Endothelial cell of hepatic sinusoid (primary cell): ENCODE measurements at regions not wholly inside any gene's neighbourhood (a gene's known extent, or its start where the extent isn't known, plus 50 kb on each side); places are given as distances from the start of the nearest gene placed in this dataset.

Source experiments
- in situ Hi-C: cut with HindIII; loops from 2 replicates; pipeline ENCODE4 v1.10.0; 2017; ENCODE audit warnings: low sequenced_read_pairs

DNA sequence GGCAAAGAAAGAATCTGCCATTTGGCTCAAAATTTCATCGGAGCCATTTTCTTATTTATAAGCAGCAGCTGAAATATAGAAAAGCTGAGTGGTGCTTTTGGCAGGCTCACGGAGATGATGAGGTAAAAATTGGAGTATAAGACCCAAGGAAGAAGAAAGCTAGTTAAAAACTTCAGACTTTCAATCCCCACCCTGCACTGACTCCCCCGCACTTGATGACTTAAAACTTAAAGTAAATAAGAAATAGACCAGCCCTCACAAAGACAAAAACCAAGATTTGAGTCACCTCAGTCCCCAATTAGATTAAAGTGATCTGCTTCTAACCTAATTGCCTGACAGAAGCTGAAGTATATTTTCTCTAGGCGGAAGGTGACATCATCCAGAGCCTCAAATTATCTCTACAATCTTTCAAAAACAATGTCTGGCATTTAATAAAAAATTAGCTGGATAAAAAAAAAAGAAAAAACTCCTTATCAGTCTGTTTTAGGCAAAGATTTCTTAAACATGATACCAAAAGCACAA, 124.0 kb upstream of the PJA2 start:
- in situ Hi-C loops: no loop called here

DNA sequence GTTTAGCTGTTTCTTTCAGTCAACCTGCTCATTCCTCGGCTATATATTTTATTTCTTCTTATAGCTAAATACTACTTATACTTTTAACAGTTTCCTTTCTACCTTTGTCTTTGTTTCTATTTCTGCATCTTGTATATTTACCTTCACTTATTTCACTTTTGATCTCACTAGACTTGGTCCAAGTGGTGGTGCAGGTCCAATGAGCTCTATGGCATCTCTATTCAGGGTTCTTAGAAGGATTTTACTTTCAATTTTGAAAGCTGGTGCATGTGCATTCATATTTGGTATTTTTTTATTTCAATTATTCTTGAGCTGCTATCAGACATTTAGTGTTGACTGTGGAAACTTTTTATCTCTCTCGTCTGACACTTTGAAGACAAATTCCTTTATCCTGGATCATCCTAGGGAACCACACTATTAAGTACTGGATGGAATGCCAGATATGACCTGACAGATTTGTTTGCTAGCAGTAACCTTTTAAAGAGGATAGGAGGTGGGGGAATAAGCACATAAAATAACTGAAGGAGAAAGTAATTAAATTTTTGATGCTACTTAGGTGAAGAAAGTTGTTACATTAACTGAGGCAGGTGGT, 123.1 kb upstream of the PJA2 start:
- in situ Hi-C loops: no loop called here

- in situ Hi-C loops: no loop called here
Measured at GRCh38 chr5:109531262-109531661, 121.5 kb upstream of the PJA2 start.

GRCh38 chr5:109529987-109530386, 120.2 kb upstream of the PJA2 start:
- in situ Hi-C loops: no loop called here

DNA sequence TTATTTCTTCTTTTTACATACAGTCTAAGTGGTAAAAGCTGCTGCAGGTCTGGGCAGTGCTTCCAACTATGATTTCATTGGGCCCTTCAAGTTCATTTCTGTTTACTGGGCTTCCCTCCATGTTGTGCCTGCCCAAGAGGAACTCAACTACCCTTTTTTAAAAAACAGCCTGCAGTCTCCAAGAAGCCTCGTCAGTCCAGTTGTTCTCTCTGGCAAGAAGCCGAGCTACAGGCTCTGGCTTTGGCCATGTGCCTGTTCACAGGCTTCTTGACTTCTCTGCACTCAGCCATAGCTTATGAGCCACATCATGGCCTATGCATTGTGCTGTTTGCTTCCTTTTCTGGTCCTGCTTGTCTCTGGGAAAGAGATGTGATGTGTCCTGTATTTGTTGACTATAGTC, 119.7 kb upstream of the PJA2 start:
- in situ Hi-C loops: no loop called here

GRCh38 chr5:109524555-109524954, 114.8 kb upstream of the PJA2 start:
- in situ Hi-C loops: no loop called here

- in situ Hi-C loops: no loop called here
Measured at GRCh38 chr5:109524026-109524425, 114.3 kb upstream of the PJA2 start.

GRCh38 chr5:109522404-109522803, 112.6 kb upstream of the PJA2 start:
- in situ Hi-C loops: no loop called here

- in situ Hi-C loops: no loop called here
Measured at GRCh38 chr5:109519416-109519815, 109.6 kb upstream of the PJA2 start.

- in situ Hi-C loops: no loop called here
Measured at GRCh38 chr5:109516390-109516789, 106.6 kb upstream of the PJA2 start.

DNA sequence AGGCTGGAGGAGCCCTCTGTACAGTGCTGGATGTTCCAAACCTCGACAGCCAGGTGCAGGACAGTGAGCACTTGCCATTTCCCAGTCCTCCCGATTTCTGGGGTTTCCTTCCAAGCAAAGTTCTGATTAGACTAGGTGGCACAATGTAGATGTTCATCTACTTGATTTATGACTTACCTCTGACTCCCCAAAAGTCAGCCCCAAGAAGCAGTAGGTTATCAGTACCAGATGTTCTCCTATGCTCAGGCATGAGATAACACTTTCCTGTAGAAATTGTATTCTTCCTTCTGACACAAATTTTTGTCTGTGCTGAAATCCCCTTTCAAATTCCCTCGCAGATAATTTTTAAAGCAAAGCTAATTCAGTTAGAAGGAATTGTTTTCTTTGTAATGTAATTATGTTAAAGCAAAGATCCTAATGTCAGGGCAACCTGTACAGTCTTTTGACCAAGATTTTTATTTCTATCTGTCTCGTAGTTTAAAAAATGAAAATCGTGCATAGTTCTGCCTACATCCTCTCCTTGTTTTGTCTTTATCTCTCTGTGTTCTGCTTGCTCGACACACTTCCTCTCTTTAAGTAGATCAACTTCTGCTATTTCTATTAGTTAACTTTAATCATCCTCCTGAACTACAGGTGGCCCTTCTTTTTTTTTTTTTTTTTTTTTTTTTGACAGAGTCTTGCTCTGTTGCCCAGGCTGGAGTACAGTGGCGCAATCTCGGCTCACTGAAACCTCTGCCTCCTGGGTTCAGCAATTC, 102.4 kb upstream of the PJA2 start:
- in situ Hi-C loops: no loop called here

DNA sequence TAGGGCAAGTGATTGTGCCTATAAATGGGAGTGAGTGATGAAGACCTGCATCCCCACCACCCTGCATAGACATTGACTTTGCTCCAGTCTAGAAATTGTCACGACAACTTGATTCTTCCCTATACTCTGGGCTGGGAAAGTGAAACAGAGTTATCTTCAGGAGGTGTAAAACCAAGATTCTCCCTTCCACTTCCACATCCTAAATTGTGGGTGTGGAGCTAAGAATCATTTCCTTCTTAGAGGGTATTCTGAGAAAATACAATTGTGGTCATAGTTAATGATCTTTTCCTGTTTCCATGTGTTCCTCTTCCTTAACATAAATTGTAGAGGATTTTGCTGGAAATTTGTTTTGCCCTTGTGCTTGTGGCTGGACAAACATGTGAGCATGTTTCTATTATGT, 96.8 kb upstream of the PJA2 start:
- in situ Hi-C loops: no loop called here

GRCh38 chr5:109496112-109496511, 86.3 kb upstream of the PJA2 start:
- in situ Hi-C loops: no loop called here

GRCh38 chr5:109487753-109488420, 78.1 kb upstream of the PJA2 start:
- in situ Hi-C loops: no loop called here

DNA sequence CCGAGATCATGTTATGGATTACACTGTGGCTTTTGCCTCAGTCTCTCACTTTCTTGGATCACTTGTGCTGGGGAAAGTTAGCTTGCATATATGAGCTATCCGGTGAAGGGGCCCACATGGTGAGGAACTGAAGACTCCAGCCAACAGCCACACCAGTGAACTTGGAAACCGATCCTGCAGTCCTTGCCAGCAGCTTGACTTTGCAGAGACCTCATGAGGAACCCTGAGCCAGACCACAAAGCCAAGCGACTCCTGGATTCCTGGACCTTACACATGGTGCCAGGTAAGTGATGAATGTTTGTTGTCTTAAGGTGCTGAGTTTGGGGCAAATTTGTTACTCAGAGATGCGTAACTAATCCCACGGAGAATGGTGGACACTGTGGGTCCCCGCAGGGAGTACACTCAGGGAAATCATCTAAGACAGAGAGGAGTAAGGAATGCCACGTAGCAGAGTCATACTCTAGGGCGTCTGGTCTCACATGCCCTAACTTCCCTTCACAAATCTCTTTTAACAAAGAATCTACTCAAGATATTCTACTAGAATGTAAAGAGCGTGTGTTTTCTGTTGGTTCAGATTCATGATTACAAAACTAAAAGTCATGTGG, 76.5 kb upstream of the PJA2 start:
- in situ Hi-C loops: no loop called here

DNA sequence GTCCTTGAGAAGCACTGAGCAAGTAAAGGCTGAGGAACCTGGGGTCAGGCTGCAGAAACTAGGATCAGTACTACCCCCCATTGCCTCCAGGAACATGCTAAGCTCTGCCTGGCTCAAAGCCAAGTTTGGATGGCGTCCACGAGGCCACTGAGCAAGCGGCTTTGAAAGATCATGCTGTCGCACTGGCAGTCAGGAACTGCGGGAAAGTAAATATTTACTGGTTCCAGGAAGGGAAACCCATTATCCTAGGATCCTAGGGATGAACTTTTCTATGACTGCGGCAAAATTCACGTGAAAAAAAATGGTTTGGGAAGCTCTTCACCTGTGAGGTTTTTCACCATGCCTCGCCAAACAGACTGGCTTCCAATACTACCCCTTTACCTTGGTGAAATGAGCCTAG, 75.3 kb upstream of the PJA2 start:
- in situ Hi-C loops: no loop called here

- in situ Hi-C loops: no loop called here
Measured at GRCh38 chr5:109484597-109484996, 74.8 kb upstream of the PJA2 start.

DNA sequence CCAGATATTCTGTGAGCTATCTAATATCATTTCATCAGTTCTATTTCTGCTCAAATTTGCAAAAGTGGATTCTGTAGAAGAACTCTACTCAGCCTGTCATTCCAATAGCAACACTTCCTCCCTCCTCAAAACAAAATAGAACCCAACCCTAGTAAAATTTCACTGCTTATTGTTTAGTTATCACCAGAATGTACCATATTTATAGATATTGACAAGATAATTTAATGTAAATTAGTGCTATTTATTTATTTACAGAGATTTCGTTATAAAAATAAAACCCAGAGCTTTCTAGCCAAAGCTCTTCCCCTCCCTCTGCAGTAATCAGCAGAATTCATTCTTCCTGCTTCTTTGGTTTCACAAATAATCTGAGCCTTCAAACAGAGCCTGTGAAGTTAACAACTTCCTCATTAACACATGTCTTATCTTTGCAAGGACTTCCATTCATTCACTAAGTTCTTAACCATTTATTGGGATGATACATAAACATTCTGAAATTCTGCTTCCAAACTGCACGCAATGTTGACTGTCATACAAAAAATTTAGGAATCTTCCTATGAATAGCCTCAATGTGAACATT, 73.7 kb upstream of the PJA2 start:
- in situ Hi-C loops: no loop called here

DNA sequence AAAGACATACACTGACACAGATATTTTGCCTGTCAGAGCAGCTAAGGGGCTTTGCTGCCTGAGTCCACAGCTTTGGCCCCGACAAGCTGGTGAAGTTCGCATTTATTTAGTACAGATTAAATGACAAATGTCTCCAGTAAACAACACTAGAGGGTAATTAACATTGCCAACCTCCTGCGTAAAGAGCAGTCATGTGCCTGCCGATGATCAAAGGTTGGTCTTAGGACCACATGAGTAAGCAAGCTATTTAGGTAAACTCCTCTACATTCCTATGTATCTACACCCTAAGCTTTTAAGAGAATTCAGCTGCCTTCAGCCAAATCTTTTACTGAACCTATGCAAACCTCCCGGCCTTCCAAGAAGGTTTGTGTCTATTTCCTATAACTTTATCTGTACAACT, 73.0 kb upstream of the PJA2 start:
- in situ Hi-C loops: no loop called here

DNA sequence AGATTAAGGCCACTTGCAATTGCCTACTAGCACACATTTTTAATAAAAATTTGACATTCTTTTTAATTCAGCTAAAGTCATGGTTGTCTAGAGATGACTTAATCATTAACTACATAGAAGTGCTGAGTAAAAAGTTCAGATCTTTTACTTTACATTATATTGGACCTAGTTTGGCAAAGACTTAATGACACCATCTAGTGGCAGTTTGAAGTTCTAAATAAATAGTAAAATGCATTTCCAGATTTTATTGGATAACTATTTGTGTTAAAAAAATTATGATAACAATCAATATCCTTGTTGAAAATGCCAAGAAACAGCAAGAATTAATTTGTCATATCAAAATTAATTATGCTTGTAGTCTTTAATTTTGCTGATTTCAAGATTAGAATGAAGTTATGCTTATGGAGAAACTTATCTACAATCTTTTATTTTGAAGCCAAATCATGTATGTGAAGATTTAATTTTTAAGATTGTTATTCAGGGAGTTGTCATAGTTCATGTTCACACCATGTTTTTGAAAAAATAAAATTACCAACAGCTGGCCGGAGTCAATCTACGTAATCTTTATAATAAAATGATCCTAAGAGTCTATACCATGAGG, 69.6 kb upstream of the PJA2 start:
- in situ Hi-C loops: no loop called here

GRCh38 chr5:109478830-109479229, 69.1 kb upstream of the PJA2 start:
- in situ Hi-C loops: no loop called here
